ENCODE measurements at regions not wholly inside any gene's neighbourhood (a gene's known extent, or its start where the extent isn't known, plus 50 kb on each side); places are given as distances from the start of the nearest gene placed in this dataset.

DNA sequence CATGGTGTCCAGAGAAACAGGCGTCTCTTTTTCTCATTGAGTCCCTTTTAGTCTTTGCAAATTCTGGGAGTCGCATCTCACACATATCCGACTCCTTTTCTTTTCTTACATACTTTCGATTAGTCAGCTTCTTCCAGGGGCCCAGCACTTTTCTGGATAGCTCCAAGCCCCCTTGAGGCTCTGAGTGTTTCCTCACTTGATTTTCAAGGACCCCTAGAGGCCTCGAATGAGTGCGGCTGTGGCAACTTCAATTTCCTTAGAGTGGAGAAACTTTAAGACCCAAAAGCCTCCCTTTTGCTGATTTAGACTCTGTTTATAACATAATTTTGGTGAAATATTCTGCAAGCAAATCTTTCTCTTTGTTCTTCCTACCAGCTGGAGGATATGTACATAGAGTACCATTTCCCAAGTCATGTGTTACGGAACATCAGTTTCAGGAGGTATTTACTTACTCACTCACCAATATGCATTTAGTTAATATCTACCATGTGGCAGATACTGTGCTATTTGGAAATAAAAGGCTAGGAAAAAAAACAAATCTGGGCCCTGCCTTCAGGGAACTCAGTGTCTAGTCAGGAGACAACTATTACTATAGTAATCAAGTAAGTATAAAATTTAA is 555.2 kb downstream of the REEP3 start (continued):
- TF ChIP-seq, protein P1, sequence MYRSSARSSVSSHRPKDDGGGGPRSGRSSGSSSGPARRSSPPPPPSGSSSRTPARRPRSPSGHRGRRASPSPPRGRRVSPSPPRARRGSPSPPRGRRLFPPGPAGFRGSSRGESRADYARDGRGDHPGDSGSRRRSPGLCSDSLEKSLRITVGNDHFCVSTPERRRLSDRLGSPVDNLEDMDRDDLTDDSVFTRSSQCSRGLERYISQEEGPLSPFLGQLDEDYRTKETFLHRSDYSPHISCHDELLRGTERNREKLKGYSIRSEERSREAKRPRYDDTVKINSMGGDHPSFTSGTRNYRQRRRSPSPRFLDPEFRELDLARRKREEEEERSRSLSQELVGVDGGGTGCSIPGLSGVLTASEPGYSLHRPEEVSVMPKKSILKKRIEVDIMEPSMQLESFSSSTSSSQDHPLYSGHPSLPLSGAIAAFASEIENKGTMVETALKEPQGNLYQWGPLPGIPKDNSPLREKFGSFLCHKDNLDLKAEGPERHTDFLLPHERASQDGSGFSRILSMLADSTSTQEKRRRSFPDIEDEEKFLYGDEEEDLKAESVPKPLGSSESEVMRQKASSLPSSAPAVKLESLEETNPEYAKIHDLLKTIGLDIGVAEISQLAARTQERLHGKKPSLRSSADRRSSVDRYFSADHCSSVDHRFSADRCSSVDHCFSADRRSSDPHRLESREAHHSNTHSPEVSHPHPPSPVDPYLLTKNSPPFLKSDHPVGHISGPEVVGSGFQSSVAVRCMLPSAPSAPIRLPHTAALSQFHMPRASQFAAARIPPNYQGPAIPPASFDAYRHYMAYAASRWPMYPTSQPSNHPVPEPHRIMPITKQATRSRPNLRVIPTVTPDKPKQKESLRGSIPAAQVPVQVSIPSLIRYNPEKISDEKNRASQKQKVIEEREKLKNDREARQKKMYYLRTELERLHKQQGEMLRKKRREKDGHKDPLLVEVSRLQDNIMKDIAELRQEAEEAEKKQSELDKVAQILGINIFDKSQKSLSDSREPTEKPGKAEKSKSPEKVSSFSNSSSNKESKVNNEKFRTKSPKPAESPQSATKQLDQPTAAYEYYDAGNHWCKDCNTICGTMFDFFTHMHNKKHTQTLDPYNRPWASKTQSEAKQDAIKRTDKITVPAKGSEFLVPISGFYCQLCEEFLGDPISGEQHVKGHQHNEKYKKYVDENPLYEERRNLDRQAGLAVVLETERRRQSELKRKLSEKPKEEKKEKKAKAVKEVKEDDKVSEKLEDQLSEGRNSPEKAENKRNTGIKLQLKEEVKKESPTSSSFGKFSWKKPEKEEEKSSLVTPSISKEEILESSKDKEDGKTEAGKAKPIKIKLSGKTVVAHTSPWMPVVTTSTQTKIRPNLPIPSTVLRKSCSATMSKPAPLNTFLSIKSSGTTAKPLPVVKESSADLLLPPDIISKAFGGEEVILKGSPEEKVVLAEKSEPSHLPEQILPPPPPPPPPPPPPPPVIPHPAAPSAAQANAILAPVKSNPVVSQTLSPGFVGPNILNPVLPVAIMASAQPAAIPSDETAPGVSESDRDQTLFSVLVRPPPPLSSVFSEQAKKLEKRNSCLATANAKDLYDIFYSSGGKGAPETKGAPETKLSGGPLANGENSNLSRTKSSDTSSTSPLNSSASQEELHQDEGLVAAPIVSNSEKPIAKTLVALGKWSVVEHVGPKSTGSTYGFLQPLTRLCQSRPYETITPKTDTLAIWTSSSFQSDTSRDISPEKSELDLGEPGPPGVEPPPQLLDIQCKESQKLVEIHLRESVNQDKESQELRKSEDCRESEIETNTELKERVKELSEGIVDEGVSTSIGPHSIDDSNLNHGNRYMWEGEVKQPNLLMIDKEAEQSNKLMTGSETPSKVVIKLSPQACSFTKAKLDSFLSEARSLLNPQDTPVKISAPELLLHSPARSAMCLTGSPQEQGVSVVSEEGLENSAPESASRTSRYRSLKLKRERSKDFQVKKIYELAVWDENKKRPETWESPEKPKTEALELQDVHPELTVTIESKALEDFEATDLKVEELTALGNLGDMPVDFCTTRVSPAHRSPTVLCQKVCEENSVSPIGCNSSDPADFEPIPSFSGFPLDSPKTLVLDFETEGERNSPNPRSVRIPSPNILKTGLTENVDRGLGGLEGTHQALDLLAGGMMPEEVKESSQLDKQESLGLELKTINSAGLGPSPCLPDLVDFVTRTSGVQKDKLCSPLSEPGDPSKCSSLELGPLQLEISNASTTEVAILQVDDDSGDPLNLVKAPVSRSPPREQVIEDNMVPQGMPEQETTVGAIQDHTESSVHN (CRISPR knock-in tag; IDR thresholded peaks at IDR 0.05), result no peak
- TF ChIP-seq MAZ (IDR thresholded peaks at IDR 0.05; ENCODE audit: borderline replicate concordance, low read depth, low read length) (no peak), MAZ (CRISPR knock-in tag; IDR thresholded peaks at IDR 0.05; ENCODE audit: low read depth) (no peak), FOXA1 (IDR thresholded peaks at IDR 0.05) (no peak), FOXA1 (CRISPR knock-in tag; IDR thresholded peaks at IDR 0.05) (0 out of 2 replicates have a peak, but pooled peaks have one; percentile 12), TFAP4 (IDR thresholded peaks at IDR 0.05; ENCODE audit: borderline replicate concordance, low read depth) (peak; percentile 70; the same call in 1 of the 2 replicates), SMAD1 (CRISPR knock-in tag; IDR thresholded peaks at IDR 0.05; ENCODE audit: borderline replicate concordance, low read depth) (no peak), KLF12 (CRISPR knock-in tag; IDR thresholded peaks at IDR 0.05; ENCODE audit: borderline replicate concordance) (no peak), HNRNPL (IDR thresholded peaks at IDR 0.05; ENCODE audit: low read depth, low read length) (no peak), RERE (CRISPR knock-in tag; IDR thresholded peaks at IDR 0.05; ENCODE audit: low read depth) (no peak), SOX13 (IDR thresholded peaks at IDR 0.05) (no peak), SOX13 (CRISPR knock-in tag; conservative IDR thresholded peaks at IDR 0.05 in 1 of 2, IDR thresholded peaks at IDR 0.05 in 1 of 2) (0 out of 4 replicates have a peak, but pooled peaks of 1 of the 2 experiments have one; percentile 9), ZMYM4 (CRISPR knock-in tag; IDR thresholded peaks at IDR 0.05) (no peak), ARID2 (CRISPR knock-in tag; IDR thresholded peaks at IDR 0.05; ENCODE audit: borderline replicate concordance) (0 out of 2 replicates have a peak, but pooled peaks have one; percentile 32), FOXA3 (CRISPR knock-in tag; IDR thresholded peaks at IDR 0.05) (peak; percentile 52; the same call in 1 of the 2 replicates), NFRKB (IDR thresholded peaks at IDR 0.05) (no peak)

All from HepG2 (cell line).